GM19324 (cell line): ENCODE measurements at regions not wholly inside any gene's neighbourhood (a gene's known extent, or its start where the extent isn't known, plus 50 kb on each side); places are given as distances from the start of the nearest gene placed in this dataset.
"Not testable (repeated sequence)": the region's sequence is repeated elsewhere in the genome, so short reads cannot be mapped to it uniquely, and the experiment has no call there.

Experiments
- ATAC-seq: cut with Tn5 transposase; IDR thresholded peaks from one replicate; pipeline ENCODE4 v1.9.1; 2021; ENCODE audit warnings: mild to moderate bottlenecking, moderate library complexity; ENCODE audit not compliant: unreplicated experiment, low FRiP score

- ATAC-seq = no peak
Measured at GRCh38 chr5:115469904-115470516, 74.6 kb downstream of the FEM1C start.

- no peak for ATAC-seq
Measured at GRCh38 chr5:115467628-115468027, 76.9 kb downstream of the FEM1C start.

- no peak for ATAC-seq
Measured at GRCh38 chr5:115465431-115465830, 79.1 kb downstream of the FEM1C start.

DNA sequence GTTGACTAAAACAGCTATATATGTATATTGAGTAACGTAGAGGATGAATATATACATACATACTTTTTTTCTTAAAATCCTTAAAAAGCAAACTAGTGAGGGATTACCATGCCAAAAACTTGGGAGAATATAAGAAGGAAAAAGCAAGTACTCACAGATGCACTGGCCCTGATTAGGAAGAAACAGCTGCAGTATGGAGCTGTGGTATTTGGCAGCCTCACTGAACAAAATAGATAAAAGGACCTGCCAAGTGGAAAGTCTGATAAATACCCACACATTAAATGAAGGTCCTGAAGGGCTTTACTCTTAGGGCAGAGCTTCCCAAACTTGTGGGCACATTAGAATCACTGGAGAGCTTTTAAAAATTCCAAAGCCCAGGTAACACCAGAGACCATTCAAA is 80.6 kb downstream of the FEM1C start:
- no peak for ATAC-seq

DNA sequence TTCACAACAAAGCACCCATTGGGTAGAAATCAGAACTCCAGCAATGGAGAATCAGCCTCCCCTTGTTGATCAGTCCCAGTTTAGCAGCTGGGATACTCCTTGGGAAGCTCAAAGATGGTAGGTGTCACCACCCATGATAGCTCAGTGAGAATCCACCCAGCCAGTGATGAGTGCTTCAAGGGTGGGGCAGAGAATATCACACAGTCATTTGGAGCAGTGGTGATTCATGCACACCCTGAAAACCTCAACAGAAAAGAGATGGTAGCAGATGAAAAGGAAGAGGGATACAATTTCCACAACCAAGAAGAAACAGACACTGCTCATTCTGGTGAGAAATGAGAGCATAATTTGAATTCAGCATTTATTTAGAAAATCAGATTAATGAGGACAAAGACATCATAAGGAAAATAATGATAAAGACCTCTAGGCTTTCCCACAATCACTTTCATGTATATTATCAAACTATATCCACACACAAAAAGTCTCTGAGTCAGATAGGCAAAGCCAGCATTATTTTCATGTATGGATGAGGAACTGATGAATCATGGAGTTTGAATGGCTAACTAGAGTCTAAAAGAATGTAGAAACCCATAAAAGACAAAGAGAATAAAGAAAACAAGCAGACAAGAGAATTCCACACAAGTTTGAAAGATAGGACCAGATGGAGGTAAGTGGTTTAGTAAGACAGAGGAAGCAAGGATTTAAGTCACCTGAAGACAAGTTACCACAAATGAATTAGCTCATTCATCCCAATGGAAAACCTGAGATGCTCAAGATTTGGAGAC is 82.9 kb downstream of the FEM1C start:
- no peak for ATAC-seq

GRCh38 chr5:115461093-115461492 is 83.5 kb downstream of the FEM1C start:
- ATAC-seq = no peak

- no peak for ATAC-seq
Measured at GRCh38 chr5:115460472-115460871, 84.1 kb downstream of the FEM1C start.

DNA sequence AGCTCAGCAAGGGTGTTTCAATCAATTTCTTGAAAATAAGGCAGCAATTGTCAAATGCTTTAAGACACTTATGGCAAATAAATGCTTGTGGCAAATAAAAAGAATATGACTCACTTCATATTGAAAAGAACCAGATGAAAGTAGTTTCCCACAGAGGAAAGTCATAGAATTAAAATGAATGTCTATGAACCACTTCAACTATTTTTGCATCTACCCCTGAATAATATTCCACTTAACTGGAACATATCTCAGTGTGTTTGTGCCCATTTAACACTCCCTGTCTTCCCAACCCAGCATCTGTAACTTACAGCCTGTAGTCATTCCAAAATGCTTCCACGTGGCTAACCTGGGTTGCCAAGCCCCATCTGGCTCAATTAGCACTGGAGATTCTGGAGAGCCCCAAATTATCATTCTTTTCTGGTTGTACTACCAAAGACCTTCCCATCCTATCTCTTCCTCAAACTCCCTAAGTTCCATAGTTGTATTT is 84.7 kb downstream of the FEM1C start:
- ATAC-seq = no peak

DNA sequence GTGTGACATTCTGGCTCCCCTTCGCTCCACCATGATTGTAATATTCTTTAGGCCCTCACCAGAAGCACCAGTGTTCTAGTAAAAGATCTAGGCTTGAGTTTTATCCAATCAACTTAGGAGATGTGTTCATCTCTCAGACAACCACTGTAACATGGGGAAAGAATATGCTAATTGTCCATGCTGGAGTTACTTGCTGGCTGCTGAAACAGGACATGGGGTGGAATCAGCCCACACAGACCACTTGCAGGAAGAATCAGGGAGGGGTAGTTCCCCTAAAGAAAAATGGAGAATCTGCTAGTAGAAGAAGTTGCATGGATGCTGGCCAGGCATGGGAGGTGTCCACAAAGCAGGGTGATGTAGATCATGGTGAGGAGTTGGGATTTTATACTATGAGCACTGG is 86.2 kb downstream of the FEM1C start:
- no peak for ATAC-seq

DNA sequence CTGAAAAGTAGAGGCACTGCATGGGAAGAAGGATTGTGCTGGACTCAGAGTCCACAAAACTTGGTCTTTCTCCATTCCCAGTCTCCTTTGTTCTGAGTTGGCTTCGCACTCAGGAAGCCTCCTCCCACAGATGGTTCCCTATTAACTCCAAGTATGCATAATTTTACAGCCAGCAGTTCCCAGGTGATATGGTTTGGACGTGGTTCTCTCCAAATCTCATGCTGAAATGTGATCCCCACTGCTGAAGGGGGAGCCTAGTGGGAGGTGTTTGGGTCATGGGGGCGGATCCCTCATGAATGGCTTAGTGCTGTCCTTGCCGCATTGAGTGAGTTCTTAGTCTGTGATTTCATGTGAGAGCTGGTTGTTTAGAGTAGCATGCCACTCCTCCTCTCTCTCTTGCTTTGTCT is 86.6 kb downstream of the FEM1C start:
- no peak for ATAC-seq

- ATAC-seq = no peak
Measured at GRCh38 chr5:115457571-115457970, 87.0 kb downstream of the FEM1C start.

DNA sequence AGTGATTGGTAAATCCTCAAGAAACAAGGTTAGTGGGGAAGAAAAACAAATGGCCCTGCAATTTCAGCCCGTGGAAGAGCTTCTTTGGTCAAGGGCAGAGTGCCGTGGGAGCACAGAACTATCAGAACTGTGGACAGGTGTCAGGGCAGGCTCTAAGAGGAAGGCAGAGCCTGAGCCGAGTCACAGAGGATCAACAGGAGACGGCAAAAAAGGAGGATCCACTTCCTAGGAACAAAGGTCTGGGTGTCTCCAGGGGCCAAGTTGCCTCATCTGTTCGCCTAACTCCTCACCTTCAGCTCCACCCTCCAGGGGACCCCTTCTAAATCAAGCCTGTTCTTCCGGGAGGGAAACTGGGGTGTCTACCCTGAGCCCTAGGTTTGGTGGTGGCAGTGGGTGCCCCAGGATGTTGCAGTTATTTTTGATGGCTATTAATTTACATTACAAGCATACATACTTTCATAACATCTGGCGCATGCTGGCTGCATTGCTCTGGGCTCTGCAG is 88.0 kb downstream of the FEM1C start:
- ATAC-seq = no peak

DNA sequence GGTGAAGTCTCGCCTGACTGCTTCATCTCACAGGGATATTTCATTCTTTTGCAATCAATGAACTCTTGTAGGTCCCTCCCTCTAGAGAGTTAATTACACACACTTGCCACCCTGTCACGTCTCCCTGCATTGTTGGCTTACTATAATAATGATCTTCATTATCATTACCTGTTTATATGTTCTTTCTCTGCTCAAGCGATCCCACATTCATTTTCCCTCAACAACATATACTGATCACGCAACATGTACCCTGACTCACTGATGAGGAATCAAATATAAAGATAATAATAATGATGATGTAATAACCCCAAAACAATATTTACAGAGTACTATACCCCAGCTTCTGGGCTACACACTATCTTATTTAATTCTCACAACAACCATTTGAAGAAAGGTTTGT is 88.5 kb downstream of the FEM1C start:
- no peak for ATAC-seq

- ATAC-seq = no peak
Measured at GRCh38 chr5:115455301-115455707, 89.3 kb downstream of the FEM1C start.

- ATAC-seq = no peak
Measured at GRCh38 chr5:115453391-115454095, 91.0 kb downstream of the FEM1C start.

DNA sequence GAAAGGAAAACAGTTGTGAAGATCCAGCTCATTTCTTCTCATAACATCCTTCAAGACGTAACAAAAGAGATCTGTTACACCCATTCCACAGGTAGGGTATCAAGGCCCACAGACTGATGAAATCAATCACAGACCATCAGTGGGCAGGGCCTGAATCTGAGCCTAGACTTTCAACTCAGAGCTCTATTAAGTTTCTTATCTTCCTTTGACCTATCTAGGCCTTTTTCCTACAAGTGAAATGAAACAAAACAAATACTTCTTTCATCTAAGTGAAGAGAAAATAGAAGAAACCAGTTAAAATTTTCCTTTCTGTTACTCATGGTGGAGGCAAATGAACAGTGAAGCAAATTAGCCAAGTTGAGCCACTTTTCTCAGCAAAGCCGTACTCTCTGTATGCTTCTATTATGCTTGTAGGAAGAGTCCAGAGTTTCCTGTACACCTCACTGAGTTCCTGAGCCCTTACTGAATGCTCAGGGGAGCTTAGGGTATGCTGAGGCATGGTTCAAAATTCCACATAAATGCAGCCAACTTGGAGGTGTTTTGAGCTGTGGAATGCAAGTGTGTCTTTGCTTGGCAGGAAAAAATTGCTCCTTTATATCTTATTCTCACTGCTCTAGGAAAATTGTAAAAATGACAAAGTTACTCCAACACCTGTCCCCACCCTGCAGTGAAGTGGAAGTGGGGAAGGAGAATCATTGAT is 91.9 kb downstream of the FEM1C start:
- no peak for ATAC-seq

- ATAC-seq = no peak
Measured at GRCh38 chr5:115452083-115452482, 92.5 kb downstream of the FEM1C start.

- ATAC-seq = no peak
Measured at GRCh38 chr5:115450741-115451140, 93.8 kb downstream of the FEM1C start.

GRCh38 chr5:115448630-115449029 is 95.9 kb downstream of the FEM1C start:
- not testable (repeated sequence) for ATAC-seq

- ATAC-seq = no peak
Measured at GRCh38 chr5:115440782-115441451, 103.7 kb downstream of the FEM1C start.
